Vagina (tissue), 2 donors: ENCODE measurements at regions not wholly inside any gene's neighbourhood (a gene's known extent, or its start where the extent isn't known, plus 50 kb on each side); places are given as distances from the start of the nearest gene placed in this dataset.

Experiments
- DNase-seq, 2 donors: peaks; one replicate each; pipeline ENCODE4 v3.0.0-alpha.2; 2017; ENCODE audit errors: extremely low spot score in 2 of 2
- H3K27ac ChIP-seq: fragments of 200-600 bp; sonication (generic); one replicate; pipeline ENCODE4 v1.5.1; 2019
- H3K27me3 ChIP-seq: fragments of 200-600 bp; sonication (generic); one replicate; pipeline ENCODE4 v1.5.1; 2019
- H3K36me3 ChIP-seq, 2 donors: fragments of 200-600 bp; sonication (generic); one replicate each; pipeline ENCODE4 v1.5.1; 2017 to 2019
- H3K4me1 ChIP-seq: fragments of 200-600 bp; sonication (generic); one replicate; pipeline ENCODE4 v1.5.1; 2019
- H3K4me3 ChIP-seq, 2 donors: fragments of 200-600 bp; sonication (generic); 1 replicate in 1 of 2; 2 replicates in 1 of 2; pipeline ENCODE4 v1.5.1; 2016 to 2019
- H3K9me3 ChIP-seq: fragments of 200-600 bp; sonication (generic); one replicate; pipeline ENCODE4 v1.5.1; 2019
- POLR2A ChIP-seq, 2 donors: fragments of 450-650 bp; IDR thresholded peaks; one replicate each; pipeline ENCODE4 v1.6.1; 2017; ENCODE audit warnings: antibody characterized with exemption in 2 of 2, mild to moderate bottlenecking in 2 of 2, moderate library complexity in 2 of 2
- POLR2AphosphoS5 ChIP-seq, 2 donors: sonication (generic); formaldehyde crosslinking; IDR thresholded peaks; one replicate each; pipeline ENCODE4 v1.9.0; 2017; ENCODE audit warnings: antibody characterized with exemption in 2 of 2, mild to moderate bottlenecking in 2 of 2, low read depth in 1 of 2; ENCODE audit not compliant: insufficient read depth in 1 of 2
- intact Hi-C: fragments of 100-400 bp; cut with DNase I; formaldehyde crosslinking; loops from one replicate; pipeline ENCODE4 v1.15.1; 2023
- TF ChIP-seq, protein P1 (sequence below), 3 experiments: fragments of 450-650 bp in 2 of 3; fragments of 200-600 bp in 1 of 3; sonication (generic) in 1 of 3; IDR thresholded peaks; one replicate each; pipeline ENCODE4 v1.5.1; 2017 to 2019; ENCODE audit warnings: antibody characterized with exemption in 3 of 3, mild to moderate bottlenecking in 2 of 3, moderate library complexity in 2 of 3

DNA sequence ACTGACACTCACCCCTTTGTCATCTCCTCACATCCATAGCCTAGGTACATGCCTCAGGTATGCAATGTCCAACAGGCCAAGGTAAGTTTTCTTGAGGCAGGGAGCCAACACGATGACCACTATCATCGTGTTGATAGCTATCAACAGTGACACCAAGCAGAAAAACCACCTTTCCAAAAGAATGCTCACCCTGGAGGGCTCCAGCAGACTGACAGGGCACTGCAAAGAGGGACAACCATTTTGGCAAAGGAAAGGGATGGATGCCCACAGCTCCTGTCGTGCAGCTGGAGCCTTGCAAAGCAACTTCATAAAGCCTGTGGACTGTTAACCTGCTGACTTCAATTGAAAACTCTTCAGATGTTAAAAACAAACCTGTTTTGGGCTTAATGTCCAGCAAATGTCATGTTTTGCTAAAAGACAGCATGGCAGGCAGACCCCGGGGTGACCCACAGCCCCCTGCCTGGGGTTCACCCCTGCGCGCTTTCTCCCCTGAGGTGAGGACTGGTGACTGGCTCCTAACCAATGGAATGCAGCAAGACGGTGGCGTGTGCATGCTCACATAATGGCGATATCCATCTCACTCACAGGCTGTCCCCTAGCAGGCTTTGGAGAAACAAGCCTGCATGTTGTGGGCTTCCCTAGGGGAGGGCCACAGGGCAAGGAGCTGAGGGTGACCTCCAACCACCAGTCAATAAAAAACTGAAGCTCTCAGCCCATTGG is 293.8 kb downstream of the TCERG1L start:
- intact Hi-C loops, result no loop called here
- Histone ChIP-seq H3K4me3 (no peak overlapping the region), H3K36me3 (no peaks in the 10 kb centered on the region), H3K27ac (no peak overlapping the region), H3K27me3 (no peaks in the 10 kb centered on the region), H3K4me1 (no peaks in the 10 kb centered on the region), H3K9me3 (no peaks in the 10 kb centered on the region)
- DNase-seq, result no peak
- TF ChIP-seq POLR2A (IDR thresholded peaks at IDR 0.05) (no peak), POLR2AphosphoS5 (IDR thresholded peaks at IDR 0.05; ENCODE audit: insufficient read depth in 1 of 2, low read depth in 1 of 2) (no peak)
- TF ChIP-seq, protein P1, sequence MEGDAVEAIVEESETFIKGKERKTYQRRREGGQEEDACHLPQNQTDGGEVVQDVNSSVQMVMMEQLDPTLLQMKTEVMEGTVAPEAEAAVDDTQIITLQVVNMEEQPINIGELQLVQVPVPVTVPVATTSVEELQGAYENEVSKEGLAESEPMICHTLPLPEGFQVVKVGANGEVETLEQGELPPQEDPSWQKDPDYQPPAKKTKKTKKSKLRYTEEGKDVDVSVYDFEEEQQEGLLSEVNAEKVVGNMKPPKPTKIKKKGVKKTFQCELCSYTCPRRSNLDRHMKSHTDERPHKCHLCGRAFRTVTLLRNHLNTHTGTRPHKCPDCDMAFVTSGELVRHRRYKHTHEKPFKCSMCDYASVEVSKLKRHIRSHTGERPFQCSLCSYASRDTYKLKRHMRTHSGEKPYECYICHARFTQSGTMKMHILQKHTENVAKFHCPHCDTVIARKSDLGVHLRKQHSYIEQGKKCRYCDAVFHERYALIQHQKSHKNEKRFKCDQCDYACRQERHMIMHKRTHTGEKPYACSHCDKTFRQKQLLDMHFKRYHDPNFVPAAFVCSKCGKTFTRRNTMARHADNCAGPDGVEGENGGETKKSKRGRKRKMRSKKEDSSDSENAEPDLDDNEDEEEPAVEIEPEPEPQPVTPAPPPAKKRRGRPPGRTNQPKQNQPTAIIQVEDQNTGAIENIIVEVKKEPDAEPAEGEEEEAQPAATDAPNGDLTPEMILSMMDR (IDR thresholded peaks at IDR 0.05), result no peak

DNA sequence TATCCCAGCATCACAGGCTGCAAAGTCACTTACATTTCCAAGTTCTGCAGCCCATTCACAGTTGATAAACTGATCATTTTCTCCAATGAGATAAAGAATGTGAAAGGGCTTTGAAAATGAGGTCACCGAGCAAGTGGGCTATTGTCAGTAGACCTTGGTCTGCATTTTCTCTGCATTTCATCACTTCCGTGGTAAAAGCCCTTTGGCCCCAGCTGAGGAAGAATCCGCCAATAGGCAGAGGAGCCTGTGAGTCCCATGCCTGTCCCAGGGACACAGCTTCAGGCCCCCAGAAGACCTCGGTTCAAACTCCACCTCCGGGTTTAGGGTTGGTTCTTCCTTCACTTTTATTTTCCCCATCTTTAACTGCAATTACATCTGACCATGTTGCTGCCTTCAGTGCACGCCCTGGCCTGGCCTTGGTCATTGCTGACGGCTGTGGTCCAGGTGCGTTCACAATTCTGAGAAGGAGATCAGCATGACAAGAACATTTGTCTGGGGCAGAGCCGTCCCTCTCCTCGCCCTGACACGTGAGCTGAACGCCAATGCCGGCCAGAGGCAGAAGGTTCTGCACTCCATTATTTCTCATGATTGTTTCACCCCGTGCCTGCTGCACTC is 292.5 kb downstream of the TCERG1L start:
- Histone ChIP-seq H3K27ac (no peak overlapping the region), H3K36me3 (no peaks in the 10 kb centered on the region), H3K4me3 (no peak overlapping the region), H3K9me3 (no peaks in the 10 kb centered on the region), H3K27me3 (no peaks in the 10 kb centered on the region), H3K4me1 (no peaks in the 10 kb centered on the region)
- TF ChIP-seq, protein P1 (IDR thresholded peaks at IDR 0.05), result no peak
- TF ChIP-seq POLR2A (IDR thresholded peaks at IDR 0.05) (no peak), POLR2AphosphoS5 (IDR thresholded peaks at IDR 0.05; ENCODE audit: insufficient read depth in 1 of 2, low read depth in 1 of 2) (no peak)
- intact Hi-C loops, result no loop called here
- DNase-seq, result no peak

DNA sequence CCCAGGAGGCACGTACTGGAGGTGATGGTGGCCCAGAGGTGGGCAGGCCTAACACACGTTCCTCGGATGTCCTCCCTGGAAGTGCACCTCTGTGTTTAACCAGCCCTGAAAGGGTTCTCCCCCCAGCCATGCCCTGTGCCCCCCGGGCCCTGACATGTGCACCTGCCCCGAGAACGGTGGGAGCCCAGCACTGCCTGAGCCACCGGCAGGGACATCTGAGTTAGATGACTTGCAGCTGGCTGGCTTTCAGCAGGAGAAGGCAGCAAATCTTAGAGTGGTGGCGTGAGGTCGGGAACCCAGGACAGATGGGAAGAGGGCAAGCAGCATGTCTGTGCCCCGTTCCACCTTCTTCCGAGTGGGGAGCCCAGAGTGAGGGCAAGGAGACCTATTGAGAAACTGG is 291.8 kb downstream of the TCERG1L start:
- no peak for DNase-seq
- Histone ChIP-seq H3K4me1 (no peaks in the 10 kb centered on the region), H3K4me3 (no peak overlapping the region), H3K36me3 (no peaks in the 10 kb centered on the region), H3K27me3 (no peaks in the 10 kb centered on the region), H3K27ac (no peak overlapping the region), H3K9me3 (no peaks in the 10 kb centered on the region)
- TF ChIP-seq POLR2AphosphoS5 (IDR thresholded peaks at IDR 0.05; ENCODE audit: insufficient read depth in 1 of 2, low read depth in 1 of 2), result no peak
- TF ChIP-seq POLR2A (IDR thresholded peaks at IDR 0.05), result no peak
- TF ChIP-seq, protein P1 (IDR thresholded peaks at IDR 0.05), result no peak
- intact Hi-C loops, result no loop called here

DNA sequence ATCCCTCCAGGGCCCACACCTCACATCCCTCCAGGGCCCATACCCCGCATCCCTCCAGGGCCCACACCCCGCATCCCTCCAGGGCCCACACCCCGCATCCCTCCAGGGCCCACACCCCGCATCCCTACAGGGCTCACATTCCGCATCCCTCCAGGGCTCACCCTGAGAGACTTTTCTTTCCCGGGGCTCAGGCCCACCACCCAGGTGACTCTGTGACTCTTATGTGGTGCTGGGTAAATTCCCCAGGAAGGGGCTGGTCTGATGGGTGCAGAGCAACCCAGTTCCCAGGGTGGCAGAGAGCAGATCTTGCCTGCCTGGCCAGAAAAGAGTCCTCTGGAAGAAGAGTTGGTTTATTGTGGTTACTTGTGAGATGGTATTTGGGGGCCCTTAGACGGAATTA is 290.7 kb downstream of the TCERG1L start:
- H3K27ac ChIP-seq, result no peak overlapping the region
- H3K36me3 ChIP-seq, result no peaks in the 10 kb centered on the region
- no peaks in the 10 kb centered on the region for H3K4me1 ChIP-seq
- H3K27me3 ChIP-seq, result no peaks in the 10 kb centered on the region
- no peak for DNase-seq
- H3K4me3 ChIP-seq, result no peak overlapping the region
- TF ChIP-seq POLR2A (IDR thresholded peaks at IDR 0.05) (no peak), POLR2AphosphoS5 (IDR thresholded peaks at IDR 0.05; ENCODE audit: insufficient read depth in 1 of 2, low read depth in 1 of 2) (no peak)
- TF ChIP-seq, protein P1 (IDR thresholded peaks at IDR 0.05), result no peak
- H3K9me3 ChIP-seq, result no peaks in the 10 kb centered on the region
- intact Hi-C loops, result no loop called here

DNA sequence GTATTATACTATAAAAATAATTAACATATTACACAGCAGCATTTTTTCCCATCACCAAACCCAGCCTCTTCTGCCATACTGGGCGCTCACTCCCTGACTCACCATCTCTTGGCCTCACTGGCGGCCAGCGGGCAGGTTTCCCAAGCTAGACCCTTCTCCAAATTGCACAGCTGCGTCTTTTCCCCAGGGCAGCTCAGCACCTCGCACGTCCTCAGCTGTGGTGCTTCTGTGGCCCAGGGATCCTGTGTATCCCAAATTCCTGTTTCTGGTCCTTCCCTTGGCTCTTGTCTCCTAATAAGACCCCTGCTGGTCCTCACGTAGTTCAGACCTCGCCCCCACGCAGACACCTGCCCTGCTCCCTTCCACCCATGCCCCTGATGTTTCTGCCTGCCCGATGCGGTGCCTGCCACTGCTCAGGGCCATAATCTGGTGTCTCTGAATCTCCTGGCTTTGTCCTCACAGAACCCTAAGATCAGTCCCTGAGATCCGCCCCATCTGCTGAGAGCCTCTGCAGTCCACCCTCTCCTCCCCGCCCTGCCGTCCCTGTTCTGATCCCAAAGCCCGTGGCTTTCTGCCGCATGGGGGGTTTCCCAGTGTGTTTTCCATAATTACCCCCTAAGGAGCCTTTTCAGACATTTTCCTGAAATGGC is 290.1 kb downstream of the TCERG1L start:
- intact Hi-C loops, result no loop called here
- Histone ChIP-seq H3K27me3 (no peaks in the 10 kb centered on the region), H3K36me3 (no peaks in the 10 kb centered on the region), H3K9me3 (no peaks in the 10 kb centered on the region), H3K4me3 (no peak overlapping the region), H3K4me1 (no peaks in the 10 kb centered on the region), H3K27ac (no peak overlapping the region)
- TF ChIP-seq POLR2A (IDR thresholded peaks at IDR 0.05) (no peak), POLR2AphosphoS5 (IDR thresholded peaks at IDR 0.05; ENCODE audit: insufficient read depth in 1 of 2, low read depth in 1 of 2) (no peak)
- TF ChIP-seq, protein P1 (IDR thresholded peaks at IDR 0.05), result no peak
- DNase-seq, result no peak
